ENCODE measurements at regions not wholly inside any gene's neighbourhood (a gene's known extent, or its start where the extent isn't known, plus 50 kb on each side); places are given as distances from the start of the nearest gene placed in this dataset.
A peak's percentile ranks its signal among the peaks of the same experiment; 100 is the strongest.

DNA sequence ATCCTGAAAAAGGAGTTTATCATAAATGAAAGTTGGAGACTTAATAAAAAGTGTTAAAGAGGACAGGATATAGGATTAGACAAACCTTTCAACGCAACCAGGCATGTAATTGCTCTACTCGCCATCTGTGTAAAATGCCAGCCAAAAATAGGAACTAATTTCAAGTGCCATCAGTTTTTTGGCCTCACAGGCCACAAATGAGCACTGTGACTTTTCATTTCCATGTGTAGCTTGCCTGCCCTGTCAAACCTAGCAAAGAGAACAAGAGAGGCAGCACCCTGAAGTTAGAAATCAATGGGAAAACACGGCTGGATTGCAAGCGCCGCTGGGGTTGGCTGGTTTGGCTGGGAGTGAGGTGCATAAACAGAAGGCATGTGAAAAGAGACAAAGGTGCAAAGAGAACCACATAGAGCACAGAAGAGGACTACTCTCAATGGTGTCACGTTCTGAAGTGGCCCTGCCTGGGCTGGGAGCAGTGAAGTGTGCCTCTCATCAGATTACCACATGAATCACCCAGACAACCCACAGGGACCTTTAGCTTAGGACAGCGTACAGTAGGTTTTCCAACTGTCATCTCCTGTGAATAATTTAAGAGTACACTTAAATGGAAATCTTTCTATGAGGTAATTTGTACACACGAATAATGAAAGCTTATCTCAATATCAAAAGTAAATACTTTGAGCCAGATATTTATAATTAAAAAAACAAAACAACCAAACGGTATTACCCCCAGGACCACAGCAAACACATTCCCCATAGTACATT is 78.0 kb upstream of the NHSL1 start:
- DNase-seq = no peak

DNA sequence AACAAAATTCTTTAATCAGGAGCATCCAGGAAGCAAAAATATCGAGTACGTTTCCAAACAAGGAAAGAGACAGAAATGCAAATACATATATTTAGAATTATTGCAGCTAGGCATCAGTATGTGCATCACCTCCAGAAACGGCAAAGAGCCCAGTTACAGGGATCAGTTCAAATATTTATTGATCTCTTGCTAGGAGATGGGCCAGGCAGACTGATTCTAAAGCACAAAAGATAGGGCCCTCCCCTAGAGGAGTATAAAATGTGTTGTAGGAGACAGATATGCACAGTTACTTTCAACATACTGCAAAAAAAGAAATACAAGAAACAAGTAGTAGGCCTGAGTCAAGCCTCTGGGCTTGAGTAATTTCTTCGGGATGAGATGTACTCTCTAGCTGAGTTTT is 80.7 kb upstream of the NHSL1 start:
- DNase-seq = no peak

DNA sequence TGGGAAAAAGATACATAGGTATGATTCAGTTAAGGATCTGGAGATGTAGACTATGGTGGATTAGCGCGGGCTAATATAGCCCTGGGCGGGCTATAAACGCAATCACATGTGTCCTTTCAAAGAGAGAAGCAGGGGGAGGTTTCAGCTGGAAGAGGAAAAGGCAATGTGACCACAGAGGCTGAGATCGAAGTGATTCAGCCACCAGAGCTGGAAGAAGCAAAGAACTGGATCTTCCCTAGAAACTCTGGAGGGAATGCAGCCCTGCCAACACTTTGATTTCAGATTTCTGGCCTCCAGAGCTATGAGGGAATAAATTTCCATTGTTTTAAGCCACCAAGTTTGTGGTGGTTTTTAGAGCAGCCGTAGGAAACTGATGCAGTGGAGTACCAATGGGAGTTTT is 81.5 kb upstream of the NHSL1 start:
- DNase-seq = no peak

DNA sequence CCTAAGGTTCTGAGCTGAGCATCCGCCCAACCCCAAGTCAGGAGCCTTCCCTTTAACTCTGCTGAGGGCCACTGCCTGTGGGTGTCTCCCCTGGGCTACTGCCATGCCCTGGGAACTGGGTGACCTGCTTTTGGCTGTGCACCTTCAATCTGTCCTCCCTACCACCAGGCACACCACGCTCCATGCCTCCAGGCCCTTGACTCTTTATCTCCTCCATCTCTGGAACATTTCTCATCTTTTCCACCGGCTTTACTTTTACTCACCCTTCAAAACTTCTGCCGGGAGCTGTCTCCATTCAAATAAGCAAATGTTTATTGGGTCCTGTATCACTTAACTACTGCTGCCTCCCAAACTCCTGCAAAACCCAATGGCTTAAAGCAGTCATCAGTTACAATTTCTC is 83.3 kb upstream of the NHSL1 start:
- no peak for DNase-seq

DNA sequence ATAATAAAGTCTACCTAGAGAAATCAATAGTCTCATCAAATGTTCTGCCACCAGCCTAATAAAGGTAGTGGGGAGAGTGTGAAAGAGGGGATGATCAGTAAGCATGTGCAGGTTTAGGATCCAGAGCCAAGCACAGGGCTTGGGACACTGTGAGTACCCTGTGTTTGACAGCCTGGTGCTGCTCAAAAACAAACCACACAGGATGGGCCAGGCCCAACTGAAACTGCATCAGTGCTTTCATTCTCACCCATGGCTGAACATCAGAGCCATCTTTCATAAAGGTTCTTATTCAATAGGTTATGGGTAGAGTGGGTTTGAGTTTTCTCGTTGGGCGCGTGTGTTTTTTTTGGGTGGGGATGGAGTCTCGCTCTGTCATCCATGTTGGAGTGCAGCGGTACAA is 87.3 kb upstream of the NHSL1 start:
- no peak for DNase-seq

DNA sequence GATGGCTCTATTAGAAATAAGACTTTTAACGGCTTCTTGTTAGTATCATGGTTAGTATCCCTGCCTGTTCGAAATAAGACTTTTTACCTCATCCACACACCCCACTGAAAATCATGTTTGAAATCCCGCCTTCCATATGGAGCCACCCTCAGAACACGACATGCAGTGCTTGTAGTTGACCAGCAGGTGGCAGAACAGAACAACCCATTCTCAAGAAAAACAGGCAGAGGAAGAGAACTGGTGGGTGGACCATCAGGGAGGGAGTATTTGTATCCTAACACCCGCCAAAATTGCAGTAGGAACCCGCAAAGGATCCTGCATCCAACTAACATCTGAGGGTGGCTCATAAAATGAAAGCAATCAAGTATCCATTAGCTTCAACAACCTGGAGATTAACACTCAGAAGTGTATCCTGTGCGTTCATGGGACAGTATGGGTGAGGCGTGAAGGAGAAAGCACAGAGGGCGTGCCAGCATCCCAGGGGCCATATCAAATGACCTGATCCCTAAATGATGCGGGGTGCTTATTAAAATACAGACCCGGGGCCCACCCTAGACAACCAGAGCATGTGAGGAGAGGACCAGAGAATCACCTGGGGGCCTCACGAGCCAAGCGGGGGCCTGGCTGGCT is 89.6 kb upstream of the NHSL1 start:
- DNase-seq = peak; percentile 69

DNA sequence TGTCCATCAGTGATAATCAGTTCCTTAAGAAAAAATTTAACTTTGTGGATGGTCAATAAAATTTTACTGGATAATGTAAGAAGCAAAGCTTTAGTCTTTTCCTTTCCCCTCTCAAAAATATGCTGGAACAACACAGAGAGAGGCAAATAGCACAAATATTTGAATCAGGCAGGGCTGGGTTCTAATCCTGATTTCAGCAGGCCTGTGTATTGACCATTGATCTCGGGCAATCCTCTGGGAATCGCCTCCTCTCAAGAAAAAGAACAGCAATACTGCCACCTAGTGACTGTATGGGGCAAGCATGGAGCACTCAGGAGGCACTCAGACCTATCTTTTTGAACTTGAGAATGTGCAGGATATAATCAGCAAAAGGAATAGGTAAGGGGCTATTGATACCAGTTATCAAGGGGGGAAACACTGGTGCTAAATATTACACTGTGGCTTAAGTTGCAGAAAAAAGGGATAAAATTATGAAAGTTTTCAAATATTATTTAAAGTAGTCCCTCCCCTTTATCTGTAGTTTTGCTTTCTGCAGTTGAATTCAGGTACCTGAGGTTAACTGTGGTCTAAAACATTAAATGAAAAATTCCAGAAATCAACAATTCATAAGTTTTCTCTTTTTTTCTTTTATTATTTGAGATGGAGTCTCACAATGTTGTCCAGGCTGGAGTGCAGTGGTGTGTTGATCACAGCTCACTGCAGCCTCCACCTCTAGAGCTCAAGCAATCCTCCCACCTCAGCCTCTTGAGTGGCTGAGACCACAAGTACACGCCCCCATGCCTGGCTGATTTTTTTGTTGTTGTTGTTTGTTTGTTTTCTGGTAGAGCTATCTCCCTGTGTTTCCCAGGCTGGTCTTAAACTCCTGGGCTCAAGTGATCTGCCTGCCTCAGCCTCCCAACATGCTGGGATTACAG is 91.8 kb upstream of the NHSL1 start:
- DNase-seq = peak; percentile 59

DNA sequence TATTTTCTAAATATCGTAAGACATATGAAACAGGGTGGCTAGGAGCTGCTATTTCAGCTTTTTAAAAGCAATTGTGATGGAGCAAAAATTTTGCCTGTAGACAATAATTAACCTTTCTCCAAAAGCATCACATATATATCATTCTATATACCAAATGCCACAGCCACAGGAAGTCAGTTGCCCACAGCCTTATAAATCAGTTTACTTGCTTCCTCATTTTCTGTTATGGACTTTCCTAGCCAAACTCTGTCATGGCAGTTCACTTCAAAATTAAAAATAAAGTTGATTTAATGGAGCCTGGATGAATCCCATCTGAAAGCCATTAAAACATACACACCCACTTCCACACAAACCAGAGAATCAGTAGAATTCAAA is 93.4 kb upstream of the NHSL1 start:
- no peak for DNase-seq

DNA sequence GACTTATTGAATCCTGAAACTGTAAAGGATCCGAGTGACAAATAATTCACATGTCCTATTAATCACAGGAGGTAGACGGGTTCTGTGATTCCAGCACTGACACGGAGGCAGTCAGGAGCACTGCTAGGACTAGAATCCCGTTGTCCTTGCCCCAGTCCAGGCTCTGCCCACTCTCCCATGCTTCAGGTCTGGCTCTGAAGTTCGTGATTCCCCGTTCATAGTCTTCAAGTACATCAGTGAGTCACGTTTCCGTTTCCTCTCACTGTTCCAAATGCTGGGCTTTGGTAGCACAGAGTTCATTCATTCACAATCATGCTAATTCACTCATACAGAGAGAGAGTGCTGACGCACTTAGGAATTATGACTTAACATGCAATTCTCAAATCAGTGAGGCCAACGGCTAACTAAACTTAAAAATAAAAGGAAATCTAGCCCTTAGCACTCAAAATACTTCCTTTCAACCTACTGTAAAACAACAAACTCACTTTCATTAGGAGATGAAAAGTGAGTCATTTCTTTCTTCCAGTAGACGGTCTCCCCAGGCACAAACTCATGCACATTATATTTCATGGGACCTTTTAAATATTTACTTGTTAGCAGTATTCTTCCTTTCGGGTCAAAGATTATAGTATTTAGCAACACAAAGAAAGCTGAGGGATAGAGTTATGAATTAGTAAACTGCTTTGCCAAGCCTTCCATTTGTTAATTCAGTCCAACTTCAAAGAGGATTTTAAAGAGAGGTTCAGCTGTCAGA is 94.0 kb upstream of the NHSL1 start:
- peak; percentile 60 for DNase-seq

DNA sequence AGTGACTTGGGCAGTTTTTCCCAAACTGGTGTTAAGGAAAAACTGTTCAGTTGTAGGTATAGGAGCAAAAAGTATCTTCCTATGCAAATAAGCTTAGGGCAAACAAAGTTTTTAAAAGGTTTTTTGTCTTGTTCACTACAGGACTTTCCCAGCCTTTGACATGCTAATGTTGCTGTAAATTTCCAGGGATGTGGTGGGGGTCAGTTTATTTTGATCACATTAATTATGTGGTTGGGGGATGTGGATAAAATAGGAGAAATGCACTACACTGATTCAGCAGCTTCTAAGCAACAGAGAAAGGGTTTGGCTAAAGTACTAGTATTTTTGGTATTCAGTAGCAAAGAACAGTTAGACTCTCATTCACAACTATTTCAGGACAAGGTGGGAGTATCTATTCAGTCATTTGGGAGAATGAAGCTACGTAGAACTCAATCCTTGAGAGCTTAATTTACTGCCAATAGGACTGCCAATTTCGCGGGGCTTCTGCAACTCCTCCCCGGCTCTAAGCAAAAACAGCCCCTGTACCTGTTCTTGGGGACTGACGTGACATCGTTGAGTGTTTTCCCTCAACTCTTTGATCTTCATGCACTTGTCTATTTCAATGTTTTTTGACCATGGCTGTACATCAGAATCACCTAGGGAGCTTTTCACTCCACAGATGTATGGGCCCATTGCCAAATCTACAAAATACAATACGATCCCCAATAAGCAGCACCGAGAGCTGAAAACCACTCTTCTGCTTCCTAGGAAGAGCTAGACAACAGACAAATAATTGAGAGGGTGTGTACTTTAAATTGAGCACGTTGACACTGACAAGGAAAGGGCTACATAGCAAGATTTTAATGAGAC is 94.8 kb upstream of the NHSL1 start:
- DNase-seq = no peak

DNA sequence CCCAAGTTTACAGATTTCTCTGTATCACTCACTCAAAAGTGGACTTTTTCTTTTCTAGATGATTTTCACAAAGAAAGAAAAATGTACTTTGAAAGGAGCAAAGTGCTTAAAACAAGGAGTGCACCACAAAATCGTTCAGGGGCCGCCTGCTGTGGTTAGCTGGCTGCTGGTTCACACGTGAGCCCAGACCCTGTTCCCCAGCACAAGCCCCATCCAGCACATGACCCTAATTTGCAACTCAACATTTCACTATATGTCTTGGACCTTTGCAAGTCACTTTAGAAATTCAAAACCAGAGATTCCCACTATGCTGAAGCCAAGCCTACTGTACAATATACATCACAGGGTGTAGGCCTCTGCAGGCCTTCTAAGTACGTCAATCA is 95.5 kb upstream of the NHSL1 start:
- no peak for DNase-seq

DNA sequence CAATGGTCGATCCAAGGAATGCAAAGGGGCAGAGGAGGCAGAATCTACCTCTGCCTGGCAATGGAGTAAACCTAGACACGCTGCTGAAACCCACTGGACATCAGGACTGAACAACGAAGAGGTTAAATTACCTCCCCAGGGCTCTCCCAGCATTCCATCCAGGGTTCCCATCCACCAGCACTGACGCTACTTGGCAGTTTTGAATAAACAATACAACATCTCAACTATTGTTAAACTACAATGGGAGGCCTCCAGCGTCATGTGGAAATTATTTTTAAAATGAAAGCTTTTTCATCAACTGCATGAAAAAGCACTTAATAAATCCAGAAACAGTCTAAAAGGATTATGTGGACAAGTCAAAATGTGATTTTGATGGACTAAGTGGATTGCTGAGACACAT is 96.8 kb upstream of the NHSL1 start:
- DNase-seq = no peak

DNA sequence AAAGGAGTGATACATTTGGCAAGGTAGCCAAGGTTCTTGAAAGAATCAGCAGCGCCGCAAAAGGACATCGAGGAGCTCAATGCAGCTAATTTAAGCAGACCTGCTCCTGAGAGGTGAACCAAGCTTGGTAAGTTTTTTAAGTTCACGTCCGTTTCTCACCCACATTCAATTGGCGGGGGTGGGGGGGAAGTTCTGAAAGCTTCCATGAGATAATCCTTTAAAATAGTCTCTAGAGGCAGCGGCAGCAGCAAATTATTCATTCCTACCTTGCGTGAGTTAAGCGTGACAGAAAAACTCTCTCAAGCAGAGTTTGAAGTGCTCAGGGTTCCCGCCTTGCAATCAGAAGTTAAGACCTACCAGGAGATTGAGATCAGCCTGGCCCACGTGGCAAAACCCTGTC is 97.3 kb upstream of the NHSL1 start:
- DNase-seq = no peak

DNA sequence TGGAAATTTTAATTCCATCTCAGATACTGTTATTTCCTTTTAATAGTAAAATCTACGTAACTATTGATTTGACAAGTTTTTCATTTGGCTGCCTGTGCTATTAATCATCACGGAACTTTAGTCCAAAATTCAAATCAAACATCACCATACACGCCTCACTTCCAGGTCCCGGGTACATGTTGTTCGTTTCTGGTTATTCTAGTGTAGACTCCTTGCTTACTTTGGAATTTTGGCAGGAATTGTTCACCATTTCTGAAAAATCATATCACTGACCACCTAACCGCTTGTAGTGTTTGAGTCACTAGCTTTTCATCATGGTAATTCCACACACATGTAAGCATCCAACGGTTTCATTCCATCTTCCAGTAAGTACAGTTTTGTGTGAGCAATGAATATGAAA is 98.0 kb upstream of the NHSL1 start:
- DNase-seq = no peak

DNA sequence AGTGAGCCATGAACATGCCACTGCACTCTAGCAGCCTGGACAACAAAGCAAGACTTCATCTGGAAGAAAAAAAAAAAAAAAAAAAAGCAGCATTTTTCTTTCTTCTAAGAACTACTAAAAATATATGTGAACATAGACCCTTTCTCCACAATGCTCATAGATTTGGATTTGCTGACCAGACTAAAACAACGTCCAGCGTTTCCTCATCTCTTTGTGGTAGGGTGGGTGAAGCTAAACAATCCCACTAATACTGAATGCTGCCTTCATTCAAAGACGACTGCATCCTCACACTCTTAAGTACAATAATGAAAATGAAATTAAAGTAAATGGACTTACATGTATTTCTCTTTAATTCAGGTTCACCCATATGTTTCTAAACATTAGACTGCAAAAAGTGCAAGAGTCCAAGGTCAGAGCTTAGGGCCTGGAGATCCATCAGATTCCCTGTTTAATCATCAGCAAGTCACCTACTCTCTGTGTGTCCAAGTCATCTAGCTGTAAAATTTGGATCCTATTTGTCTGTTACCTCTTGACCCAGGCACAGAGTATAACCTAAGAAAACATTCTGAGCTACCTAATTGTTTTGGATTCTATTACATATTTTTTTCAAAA is 99.4 kb upstream of the NHSL1 start:
- DNase-seq = no peak

DNA sequence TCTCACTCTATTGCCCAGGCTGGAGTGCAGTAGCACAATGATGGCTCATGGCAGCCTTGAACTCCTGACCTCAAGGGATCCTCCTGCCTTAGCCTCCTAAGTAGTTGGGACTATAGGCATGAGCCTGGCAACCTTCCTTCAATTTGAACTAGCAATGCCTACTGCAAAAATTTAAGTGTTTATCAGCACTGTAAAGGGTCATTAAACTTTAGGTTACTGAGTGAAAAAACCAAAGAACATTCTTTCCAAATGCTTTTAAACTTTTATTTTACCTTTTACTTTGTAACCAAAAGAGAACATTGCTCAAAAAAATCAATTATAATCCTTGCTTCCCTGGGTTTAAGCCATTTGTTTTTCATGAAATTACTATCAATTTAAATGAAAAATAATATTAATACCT is 101.0 kb upstream of the NHSL1 start:
- DNase-seq = no peak

DNA sequence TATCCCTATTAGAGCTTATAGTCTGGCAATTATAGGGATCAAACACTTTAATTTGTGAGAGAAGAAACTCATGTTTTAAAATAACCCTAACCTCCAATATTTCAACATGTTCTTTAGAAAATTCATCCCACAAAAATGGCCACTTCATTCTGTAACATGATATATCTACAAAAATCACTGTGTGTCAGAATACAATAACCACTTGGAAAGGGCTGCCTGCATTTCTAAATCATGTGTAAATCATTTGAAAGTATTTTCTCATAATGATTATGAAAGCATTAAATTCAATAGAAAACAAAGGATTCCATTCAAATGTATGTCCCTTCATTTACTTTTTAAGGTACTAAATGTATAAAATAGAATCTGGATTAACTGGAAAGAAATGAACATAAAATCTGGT is 101.4 kb upstream of the NHSL1 start:
- no peak for DNase-seq

DNA sequence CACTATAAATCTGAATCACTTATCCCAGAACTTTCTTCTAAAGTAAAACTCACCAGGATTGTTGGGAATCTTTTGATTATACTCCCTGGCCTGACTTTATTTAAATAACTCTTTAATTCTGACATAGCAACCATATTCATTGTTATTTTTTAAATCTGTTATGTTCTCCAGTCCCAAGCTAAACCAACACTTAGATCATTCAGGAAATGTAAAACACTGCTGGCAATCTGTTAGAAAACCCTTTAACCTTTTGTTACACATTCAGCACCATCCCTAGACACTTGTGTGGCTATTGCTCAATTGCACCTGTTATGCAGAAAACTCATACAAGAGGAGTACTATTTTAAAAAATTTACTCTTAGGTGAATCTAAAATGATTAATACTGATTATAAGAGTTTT is 101.8 kb upstream of the NHSL1 start:
- no peak for DNase-seq

DNA sequence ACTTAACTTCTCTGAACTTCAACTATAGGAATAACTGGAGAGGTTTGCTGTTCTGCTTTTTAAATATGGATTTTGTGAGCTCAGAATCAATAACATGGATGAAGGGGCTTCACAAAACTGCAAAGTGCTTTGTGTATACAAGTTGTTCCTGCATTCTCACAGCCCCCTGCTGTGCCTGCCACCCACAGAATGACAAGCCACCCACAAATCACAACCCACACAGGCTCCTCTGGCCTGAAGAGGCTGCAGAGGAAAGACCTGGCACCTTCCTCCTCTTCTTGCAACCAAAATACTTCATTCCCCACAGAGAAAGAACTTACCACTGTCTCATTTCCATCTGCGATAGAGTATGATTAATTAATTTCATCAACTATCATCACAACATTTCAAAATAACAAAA is 106.7 kb upstream of the NHSL1 start:
- no peak for DNase-seq

DNA sequence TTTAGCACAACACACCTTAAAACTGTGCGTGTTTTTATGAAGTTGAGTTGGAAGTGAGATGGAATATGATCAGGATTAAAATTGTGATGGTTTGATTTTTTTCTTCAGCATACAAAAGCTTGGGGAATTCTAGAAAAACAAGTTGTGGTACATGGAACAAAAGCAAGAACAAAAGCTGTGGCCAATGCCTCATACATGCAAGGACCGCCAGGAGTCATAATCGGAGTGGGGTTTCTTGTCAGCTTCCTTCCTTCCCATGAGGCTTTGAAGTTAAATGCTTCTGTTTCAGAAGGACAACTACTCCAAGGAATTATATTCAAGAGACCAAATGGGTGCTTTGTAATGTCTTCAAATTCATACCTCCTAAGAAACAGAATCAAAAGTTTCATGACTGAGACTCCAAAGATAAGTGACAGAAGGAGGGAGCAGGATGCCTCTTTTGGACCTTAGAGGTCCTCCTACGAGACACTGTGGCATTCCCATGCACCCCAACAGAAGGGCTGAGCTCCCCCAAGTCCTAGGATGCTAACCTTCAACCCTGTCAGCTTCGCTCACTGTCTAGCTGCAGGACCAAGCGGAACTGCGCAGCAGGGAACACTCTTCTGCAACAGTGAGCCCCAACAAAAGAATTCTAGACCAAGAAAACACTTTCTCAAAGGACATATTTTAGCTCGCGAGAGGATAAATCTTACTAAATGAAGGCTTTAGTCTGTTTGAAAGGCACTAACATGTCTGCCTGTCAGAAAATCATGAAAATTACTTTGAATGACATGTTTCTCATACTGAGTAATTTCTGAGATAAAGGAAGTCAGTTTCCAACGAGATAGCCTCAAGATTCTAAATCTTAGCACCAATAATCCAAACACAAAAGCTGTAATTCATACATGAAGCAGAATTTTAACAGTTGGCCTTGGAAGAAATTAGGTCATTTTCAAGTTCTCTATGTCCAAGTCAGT is 108.5 kb upstream of the NHSL1 start:
- no peak for DNase-seq
